HEK293T (cell line): ENCODE measurements at regions not wholly inside any gene's neighbourhood (a gene's known extent, or its start where the extent isn't known, plus 50 kb on each side); places are given as distances from the start of the nearest gene placed in this dataset.

ENCODE experiments used
- CTCF ChIA-PET: fragments of 350-600 bp; formaldehyde crosslinking; extraction: SDS; loops from one replicate; lab custom pipeline; 2021; ENCODE audit warnings: antibody characterized with exemption, inconsistent platforms; lab: Yijun Ruan, JAX
- POLR2A ChIA-PET: fragments of 350-600 bp; formaldehyde crosslinking; extraction: SDS; loops from one replicate; lab custom pipeline; 2020; ENCODE audit warnings: antibody characterized with exemption, inconsistent platforms; lab: Yijun Ruan, JAX
- DNase-seq: peaks from one replicate; pipeline ENCODE4 v3.0.0; 2012; ENCODE audit warnings: mixed read lengths; ENCODE audit errors: extremely low spot score
- ARNT ChIP-seq: fragments of 450-650 bp; IDR thresholded peaks from 2 replicates; pipeline ENCODE4 v1.6.1; 2017; ENCODE audit warnings: mild to moderate bottlenecking
- BHLHE40 ChIP-seq: fragments of 450-650 bp; IDR thresholded peaks from 2 replicates; pipeline ENCODE4 v1.6.1; 2016; ENCODE audit warnings: mild to moderate bottlenecking, moderate library complexity, borderline replicate concordance
- CTBP1 ChIP-seq: fragments of 450-650 bp; IDR thresholded peaks from 2 replicates; pipeline ENCODE4 v1.6.1; 2016; ENCODE audit warnings: borderline replicate concordance
- ELF4 ChIP-seq: fragments of 450-650 bp; IDR thresholded peaks from 2 replicates; pipeline ENCODE4 v1.6.1; 2017; ENCODE audit warnings: antibody characterized with exemption
- FOXA1 ChIP-seq: fragments of 450-650 bp; IDR thresholded peaks from 2 replicates; pipeline ENCODE4 v1.6.1; 2016; ENCODE audit warnings: mild to moderate bottlenecking
- FOXK2 ChIP-seq: fragments of 450-650 bp; IDR thresholded peaks from 2 replicates; pipeline ENCODE4 v1.6.1; 2016; ENCODE audit warnings: mild to moderate bottlenecking
- FOXM1 ChIP-seq: fragments of 450-650 bp; IDR thresholded peaks from 2 replicates; pipeline ENCODE4 v1.6.1; 2017; ENCODE audit warnings: mild to moderate bottlenecking, borderline replicate concordance
- HDGF ChIP-seq: fragments of 450-650 bp; IDR thresholded peaks from 2 replicates; pipeline ENCODE4 v1.6.1; 2017; ENCODE audit warnings: antibody characterized with exemption, borderline replicate concordance
- L3MBTL2 ChIP-seq: fragments of 450-650 bp; conservative IDR thresholded peaks from 2 replicates; pipeline ENCODE4 v1.6.1; 2016; ENCODE audit warnings: mild to moderate bottlenecking
- LEF1 ChIP-seq: fragments of 450-650 bp; IDR thresholded peaks from 2 replicates; pipeline ENCODE4 v1.6.1; 2017; ENCODE audit warnings: mild to moderate bottlenecking, borderline replicate concordance
- NFRKB ChIP-seq: fragments of 450-650 bp; IDR thresholded peaks from 2 replicates; pipeline ENCODE4 v1.6.1; 2016; ENCODE audit warnings: mild to moderate bottlenecking, moderate library complexity
- PKNOX1 ChIP-seq: fragments of 450-650 bp; IDR thresholded peaks from 2 replicates; pipeline ENCODE4 v1.6.1; 2016
- SP1 ChIP-seq: fragments of 450-650 bp; IDR thresholded peaks from 2 replicates; pipeline ENCODE4 v1.6.1; 2017
- SUZ12 ChIP-seq: fragments of 450-650 bp; IDR thresholded peaks from 2 replicates; pipeline ENCODE4 v1.6.1; 2016; ENCODE audit warnings: mild to moderate bottlenecking
- TARDBP ChIP-seq: fragments of 450-650 bp; IDR thresholded peaks from 2 replicates; pipeline ENCODE4 v1.6.1; 2016
- ZNF384 ChIP-seq: fragments of 450-650 bp; IDR thresholded peaks from 2 replicates; pipeline ENCODE4 v1.6.1; 2016

DNA sequence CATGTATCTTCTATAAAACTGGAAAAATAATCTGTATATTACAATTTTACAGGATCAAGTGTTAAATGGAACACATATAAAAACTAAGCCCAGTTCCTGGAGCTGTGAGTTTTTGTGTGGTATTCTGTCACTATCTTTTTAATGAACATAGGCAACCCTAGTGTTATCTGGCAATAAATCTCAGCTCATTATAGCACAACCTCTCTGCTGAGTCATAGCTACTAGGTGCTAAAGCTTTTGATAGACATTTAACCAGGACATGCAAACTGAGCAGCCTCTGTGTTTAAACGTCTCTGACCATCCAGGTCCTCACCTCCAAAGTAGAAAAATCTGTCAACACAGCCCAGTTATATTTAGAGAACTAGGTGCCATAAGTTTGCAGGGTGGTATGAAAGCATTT lies 91.0 kb upstream of the CARD18 start:
- TF ChIP-seq TARDBP (no peak), ZNF384 (no peak)
- ChIA-PET POLR2A (no interaction called here), CTCF (no interaction called here)
- no peak for DNase-seq

GRCh38 chr11:105229761-105230160 lies 90.2 kb upstream of the CARD18 start:
- no peak for DNase-seq
- CTCF ChIA-PET: no interaction called here
- TF ChIP-seq ZNF384 (no peak), CTBP1 (no peak), TARDBP (no peak), ARNT (no peak), FOXM1 (no peak), FOXA1 (no peak), LEF1 (no peak), PKNOX1 (no peak), NFRKB (no peak), HDGF (no peak)
- POLR2A ChIA-PET: no interaction called here

DNA sequence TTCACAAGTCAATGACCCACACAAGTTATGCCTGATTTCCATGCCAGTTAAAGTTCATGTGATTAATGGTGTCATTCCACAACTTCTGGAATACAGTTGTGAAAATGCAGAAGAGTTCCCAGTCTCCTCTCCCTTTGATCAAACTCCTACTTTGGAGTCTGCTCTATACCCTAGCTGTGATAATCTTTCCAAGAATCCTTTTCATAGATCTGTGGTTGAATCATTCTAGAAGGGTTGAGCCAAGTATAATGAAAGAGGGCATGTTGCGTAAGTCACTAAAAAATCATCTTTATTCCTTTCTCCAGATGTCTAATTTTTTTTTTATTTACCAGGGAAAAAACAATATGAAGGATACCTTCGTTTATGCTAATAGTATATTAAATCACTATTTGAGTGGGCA lies 89.7 kb upstream of the CARD18 start:
- POLR2A ChIA-PET: no interaction called here
- CTCF ChIA-PET: no interaction called here
- no peak for DNase-seq
- no peak for TF ChIP-seq FOXM1
- TF ChIP-seq L3MBTL2: no peak
- TF ChIP-seq SUZ12: no peak
- no peak for TF ChIP-seq NFRKB
- TF ChIP-seq ZNF384: no peak
- TF ChIP-seq LEF1: no peak
- no peak for TF ChIP-seq HDGF
- no peak for TF ChIP-seq ELF4
- TF ChIP-seq CTBP1: no peak
- TF ChIP-seq FOXA1: no peak
- no peak for TF ChIP-seq FOXK2
- no peak for TF ChIP-seq TARDBP
- TF ChIP-seq SP1: no peak
- no peak for TF ChIP-seq BHLHE40
- TF ChIP-seq PKNOX1: no peak
- TF ChIP-seq ARNT: no peak

GRCh38 chr11:105227363-105227762 lies 87.8 kb upstream of the CARD18 start:
- no peak for DNase-seq
- CTCF ChIA-PET: no interaction called here
- TF ChIP-seq LEF1 (no peak), ZNF384 (no peak), FOXK2 (no peak), FOXA1 (no peak), PKNOX1 (no peak), L3MBTL2 (no peak), NFRKB (no peak), BHLHE40 (no peak)
- POLR2A ChIA-PET: no interaction called here

GRCh38 chr11:105226766-105227165 lies 87.2 kb upstream of the CARD18 start:
- ChIA-PET POLR2A (no interaction called here), CTCF (no interaction called here)
- TF ChIP-seq BHLHE40 (no peak), HDGF (no peak), CTBP1 (no peak), PKNOX1 (no peak), NFRKB (no peak)
- DNase-seq: no peak

- ChIA-PET CTCF (no interaction called here), POLR2A (no interaction called here)
- TF ChIP-seq FOXM1 (no peak), ELF4 (no peak)
- DNase-seq: no peak
These were observed 86.5 kb upstream of the CARD18 start for GRCh38 chr11:105226091-105226490.
